Endothelial cell of umbilical vein (primary cell): ENCODE measurements at regions not wholly inside any gene's neighbourhood (a gene's known extent, or its start where the extent isn't known, plus 50 kb on each side); places are given as distances from the start of the nearest gene placed in this dataset.

Experiments used
- BruUV-seq: library from RNA; stranded (reverse); fragments of 400-500 nt; replicated peaks from 2 replicates; lab custom pipeline; 2021; lab: Mats Ljungman, UMichigan
- CTCF ChIA-PET: fragments of 300-600, 350-600 bp; sonication (Branson Sonifier 250); formaldehyde crosslinking; loops from one replicate; lab custom pipeline; 2021; ENCODE audit warnings: antibody characterized with exemption, inconsistent platforms; lab: Charles Lee
- POLR2A ChIA-PET: fragments of 300-600, 350-600 bp; sonication (Branson Sonifier 250); formaldehyde crosslinking; loops from one replicate; lab custom pipeline; 2021; ENCODE audit warnings: antibody characterized with exemption, inconsistent platforms; lab: Charles Lee
- DNase-seq: peaks from one replicate; pipeline ENCODE4 v3.0.0-alpha.2; 2011; ENCODE audit warnings: low read depth, low spot score
- FAIRE-seq: peaks from 2 replicates; lab custom pipeline; 2011; peaks lifted over from hg19 to GRCh38; lab: Jason Lieb, UNC
- H2AFZ ChIP-seq: 2 replicates; pipeline ENCODE4 v1.6.0; 2012; ENCODE audit warnings: low read depth, low read length, control low read depth, inconsistent platforms
- H3K27ac ChIP-seq: 2 replicates; pipeline ENCODE4 v1.5.1; 2011; ENCODE audit warnings: low read depth, mild to moderate bottlenecking, control low read depth, low read length, moderate library complexity; ENCODE audit not compliant: insufficient read depth
- H3K27me3 ChIP-seq, 2 experiments: 2 replicates each; pipeline versions ENCODE4 v1.6.0 to v1.6.1; 2011; ENCODE audit warnings: low read length in 2 of 2, mixed read lengths in 1 of 2; ENCODE audit not compliant: control insufficient read depth in 2 of 2, insufficient read depth in 2 of 2
- H3K36me3 ChIP-seq, 2 experiments: 2 replicates in 1 of 2; 3 replicates in 1 of 2; pipeline ENCODE4 v1.5.1; 2011; ENCODE audit warnings: low read length in 2 of 2, mild to moderate bottlenecking in 1 of 2, moderate library complexity in 1 of 2; ENCODE audit not compliant: control insufficient read depth in 2 of 2, insufficient read depth in 2 of 2; ENCODE audit errors: extremely low read depth in 1 of 2
- H3K4me1 ChIP-seq: 3 replicates; pipeline ENCODE4 v1.5.1; 2011; ENCODE audit warnings: mild to moderate bottlenecking, low read length; ENCODE audit not compliant: control insufficient read depth, insufficient read depth; ENCODE audit errors: extremely low read depth
- H3K4me2 ChIP-seq: 2 replicates; pipeline ENCODE4 v1.6.1; 2011; ENCODE audit warnings: low read length, control low read depth, mixed read lengths; ENCODE audit not compliant: insufficient read depth
- H3K4me3 ChIP-seq, 3 experiments: fragments of 200-600 bp in 1 of 3; sonication (generic), shearing (Covaris generic) in 1 of 3; replicated peaks in 1 of 3; 2 replicates each; pipeline ENCODE4 v1.5.1; 2011 to 2016; ENCODE audit warnings: control low read depth in 3 of 3, low read length in 3 of 3, mild to moderate bottlenecking in 2 of 3, inconsistent platforms in 1 of 3, low read depth in 1 of 3, moderate library complexity in 1 of 3; ENCODE audit not compliant: insufficient read depth in 1 of 3
- H3K79me2 ChIP-seq: 2 replicates; pipeline ENCODE4 v1.6.0; 2012; ENCODE audit warnings: low read length, inconsistent platforms; ENCODE audit not compliant: control insufficient read depth, insufficient read depth
- H3K9ac ChIP-seq: replicated peaks from 2 replicates; pipeline ENCODE3; 2011; ENCODE audit warnings: low read length, control low read depth; ENCODE audit not compliant: insufficient read depth; ENCODE audit errors: extremely low read depth
- H3K9me1 ChIP-seq: replicated peaks from 3 replicates; pipeline ENCODE4 v1.6.0; 2011; ENCODE audit warnings: mild to moderate bottlenecking, low read length; ENCODE audit not compliant: control insufficient read depth, insufficient read depth; ENCODE audit errors: extremely low read depth
- H3K9me3 ChIP-seq: replicated peaks from 2 replicates; pipeline ENCODE4 v1.5.1; 2012; ENCODE audit warnings: low read length, inconsistent platforms; ENCODE audit not compliant: control insufficient read depth, insufficient read depth
- H4K20me1 ChIP-seq: replicated peaks from 2 replicates; pipeline ENCODE3; 2011; ENCODE audit warnings: mild to moderate bottlenecking, low read length; ENCODE audit not compliant: control insufficient read depth, insufficient read depth; ENCODE audit errors: extremely low read depth
- CTCF ChIP-seq, 2 donors: IDR thresholded peaks; 1 replicate in 1 of 2; 2 replicates in 1 of 2; pipeline ENCODE4 v1.5.1; 2011; ENCODE audit warnings: low read length in 2 of 2, mild to moderate bottlenecking in 2 of 2, moderate library complexity in 2 of 2, control low read depth in 1 of 2, inconsistent platforms in 1 of 2, low read depth in 1 of 2; ENCODE audit not compliant: insufficient read depth in 1 of 2; ENCODE audit errors: extremely low read depth in 1 of 2
- EZH2 ChIP-seq: IDR thresholded peaks from 2 replicates; pipeline ENCODE4 v1.6.1; 2012; ENCODE audit warnings: borderline replicate concordance, low read depth, mild to moderate bottlenecking, moderate library complexity, low read length, inconsistent platforms; ENCODE audit not compliant: severe bottlenecking
- FOS ChIP-seq: IDR thresholded peaks from 2 replicates; pipeline ENCODE4 v1.6.1; 2011; ENCODE audit warnings: mild to moderate bottlenecking, low read length, moderate library complexity, borderline replicate concordance; ENCODE audit not compliant: insufficient read depth
- GATA2 ChIP-seq: IDR thresholded peaks from 2 replicates; pipeline ENCODE4 v1.7.0; 2011; ENCODE audit warnings: low read depth, mild to moderate bottlenecking, moderate library complexity, mixed read lengths, low read length; ENCODE audit not compliant: insufficient read length, insufficient read depth
- JUN ChIP-seq: IDR thresholded peaks from 2 replicates; pipeline ENCODE4 v1.6.1; 2011; ENCODE audit warnings: borderline replicate concordance, low read depth; ENCODE audit not compliant: insufficient read length, insufficient read depth
- MAX ChIP-seq: IDR thresholded peaks from 2 replicates; pipeline ENCODE4 v1.6.1; 2011; ENCODE audit not compliant: insufficient read depth, insufficient read length
- MYC ChIP-seq: IDR thresholded peaks from one replicate; pipeline ENCODE4 v1.6.1; 2011; ENCODE audit warnings: mild to moderate bottlenecking, low read depth, low read length
- POLR2A ChIP-seq: IDR thresholded peaks from 2 replicates; pipeline ENCODE4 v1.6.1; 2012; ENCODE audit warnings: low read depth, mild to moderate bottlenecking, control low read depth, low read length
- POLR2AphosphoS5 ChIP-seq: IDR thresholded peaks from 2 replicates; pipeline ENCODE4 v1.6.1; 2012; ENCODE audit warnings: low read depth, mild to moderate bottlenecking, control low read depth, low read length, moderate library complexity; ENCODE audit not compliant: insufficient read depth
- dilution Hi-C: fragments of 300-500 bp; cut with MboI; formaldehyde crosslinking; loops from one replicate; pipeline ENCODE4 v1.15.0; 2019; ENCODE audit warnings: low sequenced_read_pairs; ENCODE audit not compliant: extremely low pct_ligation_motif_present
- intact Hi-C: fragments of 100-400 bp; cut with micrococcal nuclease; formaldehyde crosslinking; loops from one replicate; pipeline ENCODE4 v1.10.0; 2022

- H3K27ac ChIP-seq = no peak overlapping the region
- H4K20me1 ChIP-seq = no peaks in the 10 kb centered on the region
- no peaks in the 10 kb centered on the region for H3K79me2 ChIP-seq
- H2AFZ ChIP-seq = no peak overlapping the region
- intact Hi-C loops (no loop called here), dilution Hi-C loops (no loop called here)
- DNase-seq (no peak), FAIRE-seq (no peak)
- ChIA-PET POLR2A (no interaction called here), CTCF (no interaction called here)
- H3K9me3 ChIP-seq = no peaks in the 10 kb centered on the region
- BruUV-seq = no TSS peak
- TF ChIP-seq GATA2 = no peak
- no peak for TF ChIP-seq POLR2AphosphoS5
- no peak for TF ChIP-seq EZH2
- TF ChIP-seq POLR2A = no peak
- no peak for TF ChIP-seq MYC
- no peak for TF ChIP-seq FOS
- no peak for TF ChIP-seq JUN
- no peak for TF ChIP-seq MAX
- H3K4me1 ChIP-seq = no peaks in the 10 kb centered on the region
- H3K4me2 ChIP-seq = no peak overlapping the region
- H3K36me3 ChIP-seq = no peaks in the 10 kb centered on the region
- no peak overlapping the region for H3K4me3 ChIP-seq
- H3K9me1 ChIP-seq = no peaks in the 10 kb centered on the region
- no peaks in the 10 kb centered on the region for H3K27me3 ChIP-seq
- no peak overlapping the region for H3K9ac ChIP-seq
Measured at GRCh38 chr10:57664815-57665214, 602.9 kb downstream of the IPMK start.

GRCh38 chr10:57663401-57663800, 604.3 kb downstream of the IPMK start:
- no peak for FAIRE-seq
- CTCF ChIA-PET = no interaction called here
- H3K4me2 ChIP-seq = no peak overlapping the region
- no peaks in the 10 kb centered on the region for H3K9me3 ChIP-seq
- no peak overlapping the region for H3K9ac ChIP-seq
- H3K36me3 ChIP-seq = no peaks in the 10 kb centered on the region
- intact Hi-C loops (no loop called here), dilution Hi-C loops (no loop called here)
- no TSS peak for BruUV-seq
- H3K9me1 ChIP-seq = no peaks in the 10 kb centered on the region
- no peak for DNase-seq
- H3K27me3 ChIP-seq = no peaks in the 10 kb centered on the region
- TF ChIP-seq FOS (no peak), MYC (no peak), CTCF (IDR thresholded peaks at IDR 0.05; ENCODE audit: extremely low read depth in 1 of 2, insufficient read depth in 1 of 2, low read depth in 1 of 2, low read length in 2 of 2) (no peak), POLR2A (no peak), MAX (no peak), GATA2 (no peak), EZH2 (no peak), JUN (no peak), POLR2AphosphoS5 (no peak)
- no peak overlapping the region for H2AFZ ChIP-seq
- H3K79me2 ChIP-seq = no peaks in the 10 kb centered on the region
- H3K27ac ChIP-seq = no peak overlapping the region
- no peaks in the 10 kb centered on the region for H4K20me1 ChIP-seq
- H3K4me3 ChIP-seq = no peak overlapping the region
- POLR2A ChIA-PET = no interaction called here
- no peaks in the 10 kb centered on the region for H3K4me1 ChIP-seq
